BLaER1 treated with 17β-estradiol and CSF1 and Interleukin-3, amounts not matched to agents 10 nM and 100 nM (cell line): ENCODE measurements at regions not wholly inside any gene's neighbourhood (a gene's known extent, or its start where the extent isn't known, plus 50 kb on each side); places are given as distances from the start of the nearest gene placed in this dataset.

Source experiments
- H3K27ac ChIP-seq, 11 experiments: shearing (Covaris generic); formaldehyde crosslinking; 2 replicates each; pipeline ENCODE4 v1.8.1; 2022
- H3K27me3 ChIP-seq, 11 experiments: shearing (Covaris generic); formaldehyde crosslinking; 2 replicates each; pipeline ENCODE4 v1.8.1; 2022
- H3K36me3 ChIP-seq, 11 experiments: shearing (Covaris generic); formaldehyde crosslinking; 2 replicates each; pipeline ENCODE4 v1.8.1; 2022
- H3K4me1 ChIP-seq, 10 experiments: shearing (Covaris generic); formaldehyde crosslinking; 2 replicates each; pipeline ENCODE4 v1.8.1; 2022
- H3K4me2 ChIP-seq, 11 experiments: shearing (Covaris generic); formaldehyde crosslinking; 2 replicates each; pipeline ENCODE4 v1.8.1; 2022
- H3K4me3 ChIP-seq, 10 experiments: shearing (Covaris generic); formaldehyde crosslinking; 2 replicates each; pipeline ENCODE4 v1.8.1; 2022
- H3K9ac ChIP-seq, 11 experiments: shearing (Covaris generic); formaldehyde crosslinking; 2 replicates each; pipeline ENCODE4 v1.8.1; 2022
- H3K9me3 ChIP-seq, 11 experiments: shearing (Covaris generic); formaldehyde crosslinking; replicated peaks in 1 of 11; 2 replicates each; pipeline ENCODE4 v1.8.1; 2022
- H4K20me1 ChIP-seq, 11 experiments: shearing (Covaris generic); formaldehyde crosslinking; 2 replicates each; pipeline ENCODE4 v1.8.1; 2022
- Cebpa-rat ChIP-seq, 11 experiments: shearing (Covaris generic); IDR thresholded peaks; 2 replicates each; pipeline ENCODE4 v1.8.1; 2022

DNA sequence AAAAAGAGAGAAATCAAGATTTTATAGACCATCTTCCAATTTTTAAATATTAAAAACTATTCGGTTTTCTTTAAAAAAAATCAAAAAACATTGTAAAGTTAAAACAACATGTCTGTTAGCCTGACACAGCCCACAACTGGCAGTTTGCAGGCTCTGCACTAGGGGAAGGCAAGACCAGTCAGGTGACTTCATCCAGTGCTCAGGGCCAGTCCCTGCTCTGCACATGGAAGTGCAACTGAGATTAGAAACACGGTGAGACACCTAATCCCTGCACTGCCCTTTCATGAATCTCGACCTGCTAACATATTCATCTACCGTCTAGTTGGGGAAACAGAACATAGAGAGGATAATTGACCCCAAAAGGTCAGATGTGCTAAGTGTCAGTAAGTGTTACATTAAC is 135.2 kb downstream of the BARD1 start:
- no peak for TF ChIP-seq Cebpa-rat (IDR thresholded peaks at IDR 0.05)
- H3K27ac ChIP-seq, result no peak overlapping the region
- no peaks in the 10 kb centered on the region for H3K36me3 ChIP-seq

GRCh38 chr2:214671319-214671885 is 138.1 kb downstream of the BARD1 start:
- Histone ChIP-seq H3K27ac (no peak overlapping the region), H4K20me1 (no peaks in the 10 kb centered on the region), H3K9ac (no peak overlapping the region), H3K36me3 (no peaks in the 10 kb centered on the region), H3K4me3 (no peak overlapping the region), H3K4me1 (peaks cover 7 to 23% (median 11%) of the 10 kb centered on the region in 10 experiments; a peak in 19 of 20 replicates), H3K27me3 (no peaks in the 10 kb centered on the region), H3K4me2 (peak overlapping the region; percentile 13 to 56 (median 44); a peak in 17 of 22 replicates), H3K9me3 (0 out of 22 replicates have a peak, but pooled peaks cover 0 to 7% (median 0%) of the 10 kb centered on the region in 11 experiments)
- no peak for TF ChIP-seq Cebpa-rat (IDR thresholded peaks at IDR 0.05)

More for the DNA sequence above, 135.2 kb downstream of the BARD1 start:
- Histone ChIP-seq H3K27me3 (no peaks in the 10 kb centered on the region), H3K9me3 (peaks cover 0 to 4% (median under 1%) of the 10 kb centered on the region in 11 experiments; a peak in 6 of 22 replicates), H3K9ac (no peak overlapping the region), H4K20me1 (no peaks in the 10 kb centered on the region), H3K4me1 (peaks cover 7 to 23% (median 11%) of the 10 kb centered on the region in 10 experiments; a peak in 19 of 20 replicates), H3K4me3 (no peak overlapping the region), H3K4me2 (no peak overlapping the region)

DNA sequence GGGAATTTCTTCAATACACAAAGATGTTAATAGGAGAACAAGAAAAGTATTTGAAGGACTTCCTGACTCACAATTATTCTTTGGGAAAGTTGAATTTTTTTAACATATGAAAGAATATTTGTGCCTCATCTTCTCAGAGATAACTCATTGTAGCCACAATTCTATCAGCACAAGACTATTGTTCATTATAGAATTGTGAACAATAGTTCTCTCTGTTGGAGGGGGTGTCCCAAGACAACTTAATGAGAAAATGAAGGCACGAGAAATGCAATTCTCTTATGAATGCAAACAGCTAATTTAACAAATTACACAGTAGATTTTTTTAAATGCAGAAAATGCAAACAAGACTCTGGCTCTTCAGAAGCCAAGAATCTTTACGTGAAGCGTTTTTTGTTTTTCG is 157.0 kb downstream of the BARD1 start:
- TF ChIP-seq Cebpa-rat (IDR thresholded peaks at IDR 0.05), result no peak
- no peaks in the 10 kb centered on the region for H3K4me1 ChIP-seq
- H3K9ac ChIP-seq, result no peak overlapping the region

GRCh38 chr2:214651451-214651850 is 158.0 kb downstream of the BARD1 start:
- no peak for TF ChIP-seq Cebpa-rat (IDR thresholded peaks at IDR 0.05)
- Histone ChIP-seq H3K27ac (no peak overlapping the region), H3K36me3 (no peaks in the 10 kb centered on the region), H3K4me1 (no peaks in the 10 kb centered on the region), H3K4me2 (no peak overlapping the region), H3K4me3 (no peak overlapping the region), H3K9me3 (peaks cover 0 to 4% (median 0%) of the 10 kb centered on the region in 11 experiments; a peak in 2 of 22 replicates), H3K27me3 (no peaks in the 10 kb centered on the region), H4K20me1 (no peaks in the 10 kb centered on the region), H3K9ac (no peak overlapping the region)

More for the DNA sequence above, 157.0 kb downstream of the BARD1 start:
- Histone ChIP-seq H3K9me3 (peaks cover 0 to 10% (median 8%) of the 10 kb centered on the region in 11 experiments; a peak in 14 of 22 replicates), H3K36me3 (no peaks in the 10 kb centered on the region), H3K27ac (no peak overlapping the region), H3K4me2 (no peak overlapping the region), H3K4me3 (no peak overlapping the region), H4K20me1 (no peaks in the 10 kb centered on the region), H3K27me3 (no peaks in the 10 kb centered on the region)

DNA sequence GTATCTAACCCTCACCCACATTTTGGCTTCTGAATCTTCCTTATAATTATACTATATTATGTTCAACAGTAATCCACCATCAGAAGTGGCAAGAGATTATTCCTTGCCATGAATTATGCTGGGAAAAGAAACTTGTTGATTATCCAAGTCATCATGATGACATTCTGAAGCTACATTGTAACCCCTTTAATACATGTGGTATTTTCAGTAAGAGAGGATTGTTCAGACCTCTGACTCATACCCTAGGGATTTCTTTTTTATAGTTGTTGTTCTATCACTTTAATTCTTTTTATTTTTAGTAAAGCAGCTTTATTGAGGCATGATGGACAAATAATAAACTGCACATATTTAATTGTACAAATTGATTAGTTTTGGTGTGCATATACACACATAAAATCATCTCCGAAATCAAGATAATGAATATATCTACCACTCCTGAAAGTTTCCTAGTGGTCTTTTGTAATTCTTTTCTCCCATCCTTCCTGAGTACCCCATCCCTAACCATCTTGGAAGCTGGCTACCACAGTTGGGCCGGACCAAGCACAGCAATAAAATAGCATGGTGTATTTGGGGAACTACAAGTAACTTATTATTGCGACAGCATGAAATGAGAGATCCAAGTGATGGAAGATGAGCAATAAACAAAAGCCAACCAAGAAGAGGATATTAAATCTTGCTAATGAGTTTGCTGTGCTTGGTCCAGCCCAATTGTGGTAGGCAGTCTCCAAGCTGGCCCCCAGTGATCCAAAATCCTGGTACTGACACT is 159.9 kb downstream of the BARD1 start:
- Histone ChIP-seq H3K27ac (no peak overlapping the region), H3K9me3 (peaks cover 0 to under 1% (median 0%) of the 10 kb centered on the region in 11 experiments; a peak in 1 of 22 replicates)
- no peak for TF ChIP-seq Cebpa-rat (IDR thresholded peaks at IDR 0.05)

GRCh38 chr2:214648520-214648919 is 161.0 kb downstream of the BARD1 start:
- no peaks in the 10 kb centered on the region for H3K9me3 ChIP-seq
- H3K9ac ChIP-seq, result no peak overlapping the region
- H3K4me1 ChIP-seq, result no peaks in the 10 kb centered on the region
- no peak overlapping the region for H3K4me3 ChIP-seq
- H3K36me3 ChIP-seq, result no peaks in the 10 kb centered on the region
- no peaks in the 10 kb centered on the region for H3K27me3 ChIP-seq
- no peaks in the 10 kb centered on the region for H4K20me1 ChIP-seq
- no peak overlapping the region for H3K27ac ChIP-seq
- TF ChIP-seq Cebpa-rat (IDR thresholded peaks at IDR 0.05), result no peak
- no peak overlapping the region for H3K4me2 ChIP-seq

More for the DNA sequence above, 159.9 kb downstream of the BARD1 start:
- no peaks in the 10 kb centered on the region for H3K4me1 ChIP-seq
- H3K4me2 ChIP-seq, result no peak overlapping the region
- H3K27me3 ChIP-seq, result no peaks in the 10 kb centered on the region
- no peaks in the 10 kb centered on the region for H3K36me3 ChIP-seq
- H3K9ac ChIP-seq, result no peak overlapping the region
- no peak overlapping the region for H3K4me3 ChIP-seq
- H4K20me1 ChIP-seq, result no peaks in the 10 kb centered on the region

DNA sequence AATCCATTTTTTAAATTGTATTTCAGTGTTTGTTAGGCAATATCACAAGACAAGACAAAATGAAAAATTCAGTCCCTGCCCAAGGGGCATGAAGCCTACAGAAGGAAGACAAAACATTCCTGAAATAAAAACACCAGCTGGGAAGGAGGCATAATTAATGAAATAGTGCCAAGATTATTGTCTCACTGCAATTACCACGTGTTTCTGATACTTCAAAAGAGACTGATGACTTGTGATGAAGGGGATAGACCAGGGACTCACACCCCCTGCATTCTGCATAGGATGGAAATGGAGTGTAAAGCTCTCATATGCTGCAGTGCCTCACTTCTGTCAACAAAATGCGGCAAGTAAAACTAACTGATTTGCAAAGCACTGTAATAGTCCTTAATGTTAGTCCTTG is 178.1 kb downstream of the BARD1 start:
- Histone ChIP-seq H3K9ac (no peak overlapping the region), H3K27ac (no peak overlapping the region), H3K4me3 (no peak overlapping the region), H3K36me3 (no peaks in the 10 kb centered on the region), H3K9me3 (no peaks in the 10 kb centered on the region), H3K4me1 (no peaks in the 10 kb centered on the region), H3K4me2 (no peak overlapping the region), H3K27me3 (no peaks in the 10 kb centered on the region), H4K20me1 (no peaks in the 10 kb centered on the region)
- no peak for TF ChIP-seq Cebpa-rat (IDR thresholded peaks at IDR 0.05)

DNA sequence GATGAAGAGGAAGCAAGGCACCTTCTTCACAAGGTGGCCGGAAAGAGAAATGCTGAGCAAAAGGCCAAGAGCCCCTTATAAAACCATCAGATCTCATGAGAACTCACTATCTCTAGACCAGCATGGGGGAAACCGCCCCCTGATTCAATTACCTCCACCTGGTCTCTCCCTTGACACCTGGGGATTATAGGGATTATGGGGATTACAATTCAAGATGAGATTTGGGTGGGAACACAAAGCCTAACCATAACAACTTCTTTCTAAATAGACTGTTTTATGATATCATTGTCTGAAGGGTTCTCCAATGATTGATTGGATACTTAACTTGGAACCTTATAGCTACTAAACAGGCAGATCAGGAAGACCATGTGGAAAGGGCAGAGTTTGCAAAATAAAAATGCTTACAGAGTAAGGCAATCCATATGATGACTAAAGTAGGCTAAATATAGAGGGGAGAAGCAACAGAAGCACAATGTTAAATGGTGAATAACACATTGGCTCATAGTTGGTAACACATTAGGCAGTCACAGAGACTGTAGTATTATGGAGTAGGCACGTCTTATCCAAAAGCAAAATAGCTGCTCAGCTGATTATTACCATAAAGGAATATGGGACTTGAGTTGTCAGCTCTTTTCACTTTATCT is 179.0 kb downstream of the BARD1 start:
- no peak overlapping the region for H3K27ac ChIP-seq
- no peaks in the 10 kb centered on the region for H4K20me1 ChIP-seq
- no peak for TF ChIP-seq Cebpa-rat (IDR thresholded peaks at IDR 0.05)
- H3K4me2 ChIP-seq, result no peak overlapping the region
- H3K27me3 ChIP-seq, result no peaks in the 10 kb centered on the region
- H3K9me3 ChIP-seq, result no peaks in the 10 kb centered on the region
- H3K4me1 ChIP-seq, result no peaks in the 10 kb centered on the region
- no peak overlapping the region for H3K4me3 ChIP-seq
- no peaks in the 10 kb centered on the region for H3K36me3 ChIP-seq
- H3K9ac ChIP-seq, result no peak overlapping the region

- no peak overlapping the region for H3K27ac ChIP-seq
These were observed 179.6 kb downstream of the BARD1 start for GRCh38 chr2:214629875-214630274.

More at GRCh38 chr2:214629875-214630274, 179.6 kb downstream of the BARD1 start:
- Histone ChIP-seq H3K4me1 (no peaks in the 10 kb centered on the region), H3K9me3 (no peaks in the 10 kb centered on the region), H3K4me3 (no peak overlapping the region), H3K36me3 (no peaks in the 10 kb centered on the region), H4K20me1 (no peaks in the 10 kb centered on the region), H3K9ac (no peak overlapping the region), H3K27me3 (no peaks in the 10 kb centered on the region), H3K4me2 (no peak overlapping the region)
- no peak for TF ChIP-seq Cebpa-rat (IDR thresholded peaks at IDR 0.05)
